Neural progenitor cell (in vitro differentiated cells): ENCODE measurements at regions not wholly inside any gene's neighbourhood (a gene's known extent, or its start where the extent isn't known, plus 50 kb on each side); places are given as distances from the start of the nearest gene placed in this dataset.

Experiments
- DNase-seq: peaks from one replicate; pipeline ENCODE4 v3.0.0-alpha.2; 2016; ENCODE audit warnings: low spot score
- H2AFZ ChIP-seq: fragments of 200-600 bp; sonication (generic); replicated peaks from 2 replicates; pipeline ENCODE4 v1.6.1; 2016; ENCODE audit warnings: antibody characterized with exemption
- H3F3A ChIP-seq: fragments of 200-600 bp; sonication (generic); 2 replicates; pipeline ENCODE4 v1.6.1; 2016; ENCODE audit warnings: antibody characterized with exemption, low read depth
- H3K27ac ChIP-seq: fragments of 200-600 bp; sonication (generic); 2 replicates; pipeline ENCODE4 v1.5.1; 2016; ENCODE audit warnings: mild to moderate bottlenecking
- H3K27me3 ChIP-seq: fragments of 200-600 bp; sonication (generic); 2 replicates; pipeline ENCODE4 v1.6.1; 2016; ENCODE audit warnings: mild to moderate bottlenecking, moderate library complexity
- H3K36me3 ChIP-seq: fragments of 200-600 bp; sonication (generic); 2 replicates; pipeline ENCODE4 v1.5.1; 2016
- H3K4me1 ChIP-seq: fragments of 200-600 bp; sonication (generic); 2 replicates; pipeline ENCODE4 v1.6.1; 2016; ENCODE audit warnings: mixed run types
- H3K4me2 ChIP-seq: fragments of 200-600 bp; sonication (generic); 2 replicates; pipeline ENCODE4 v1.6.1; 2016
- H3K4me3 ChIP-seq: fragments of 200-600 bp; sonication (generic); 2 replicates; pipeline ENCODE4 v1.5.1; 2016
- H3K79me2 ChIP-seq: fragments of 200-600 bp; sonication (generic); 2 replicates; pipeline ENCODE4 v1.6.1; 2016; ENCODE audit warnings: low read depth
- H3K9ac ChIP-seq: fragments of 200-600 bp; sonication (generic); 2 replicates; pipeline ENCODE4 v1.6.1; 2016
- H3K9me3 ChIP-seq: fragments of 200-600 bp; sonication (generic); 2 replicates; pipeline ENCODE4 v1.5.1; 2016; ENCODE audit warnings: low read depth
- H4K20me1 ChIP-seq: fragments of 200-600 bp; sonication (generic); 2 replicates; pipeline ENCODE4 v1.6.1; 2016; ENCODE audit warnings: low read depth
- H3K27ac Mint-ChIP-seq: 3 replicates; pipeline ENCODE4 v1.8.0; 2021; ENCODE audit warnings: mixed read lengths
- H3K27me3 Mint-ChIP-seq: 2 replicates; pipeline ENCODE4 v1.8.0; 2022; ENCODE audit warnings: low read depth, mild to moderate bottlenecking, inconsistent platforms, moderate library complexity, mixed read lengths; ENCODE audit not compliant: insufficient read depth
- H3K36me3 Mint-ChIP-seq: 3 replicates; pipeline ENCODE4 v1.8.0; 2021; ENCODE audit warnings: mixed read lengths
- H3K4me1 Mint-ChIP-seq: 3 replicates; pipeline ENCODE4 v1.8.0; 2021; ENCODE audit warnings: mixed read lengths
- H3K4me3 Mint-ChIP-seq: 3 replicates; pipeline ENCODE4 v1.8.0; 2021; ENCODE audit warnings: mild to moderate bottlenecking, moderate library complexity, mixed read lengths
- H3K9me3 Mint-ChIP-seq: 3 replicates; pipeline ENCODE4 v1.8.0; 2020; ENCODE audit warnings: mixed read lengths
- EZH2 ChIP-seq: fragments of 200-600 bp; sonication (generic); IDR thresholded peaks from 2 replicates; pipeline ENCODE4 v1.6.1; 2017; ENCODE audit warnings: antibody characterized with exemption, mild to moderate bottlenecking, moderate library complexity
- EZH2phosphoT487 ChIP-seq: fragments of 200-600 bp; sonication (generic); IDR thresholded peaks from 2 replicates; pipeline ENCODE4 v1.6.1; 2017; ENCODE audit warnings: antibody characterized with exemption
- TF ChIP-seq, protein P1 (sequence below): fragments of 200-600 bp; sonication (generic); IDR thresholded peaks from 2 replicates; pipeline ENCODE4 v1.5.1; 2017; ENCODE audit warnings: antibody characterized with exemption, mild to moderate bottlenecking

DNA sequence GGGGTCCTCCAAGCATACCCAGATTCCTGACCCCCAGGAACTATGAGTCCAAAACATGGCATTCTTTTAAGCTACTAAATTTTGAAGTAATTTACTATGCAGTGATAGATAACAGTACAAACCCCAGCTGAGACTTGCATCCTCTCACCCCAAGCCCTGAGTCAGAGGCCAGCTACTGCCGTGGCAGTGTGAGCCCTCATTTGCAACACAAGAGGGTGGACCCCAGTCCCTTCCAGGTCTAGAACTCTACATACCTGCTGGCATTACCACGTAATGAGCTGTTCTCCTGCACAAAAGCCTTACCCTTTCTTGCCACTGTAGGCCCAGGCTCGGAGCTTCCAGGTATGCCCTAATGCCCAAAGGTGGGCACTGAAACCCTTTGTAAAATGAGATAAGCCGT, 108.6 kb upstream of the ERCC6L2 start:
- H3K79me2 ChIP-seq = no peaks in the 10 kb centered on the region
- H3K27ac Mint-ChIP-seq = no peak overlapping the region
- no peaks in the 10 kb centered on the region for H3K36me3 Mint-ChIP-seq
- H3K9me3 Mint-ChIP-seq = no peaks in the 10 kb centered on the region
- DNase-seq = no peak
- no peak overlapping the region for H3K4me3 Mint-ChIP-seq
- H3K4me2 ChIP-seq = no peak overlapping the region
- no peak overlapping the region for H3K9ac ChIP-seq
- no peak overlapping the region for H3K27ac ChIP-seq
- peaks cover 39% of the 10 kb centered on the region for H3K4me1 Mint-ChIP-seq
- peaks cover 36% of the 10 kb centered on the region for H3K4me1 ChIP-seq
- peaks cover 26% of the 10 kb centered on the region for H3F3A ChIP-seq
- H2AFZ ChIP-seq = no peak overlapping the region
- peaks cover 6% of the 10 kb centered on the region for H3K27me3 ChIP-seq
- no peak overlapping the region for H3K4me3 ChIP-seq
- H3K9me3 ChIP-seq = no peaks in the 10 kb centered on the region
- peaks cover 6% of the 10 kb centered on the region for H4K20me1 ChIP-seq
- TF ChIP-seq EZH2phosphoT487 (no peak), EZH2 (no peak)
- TF ChIP-seq, protein P1, sequence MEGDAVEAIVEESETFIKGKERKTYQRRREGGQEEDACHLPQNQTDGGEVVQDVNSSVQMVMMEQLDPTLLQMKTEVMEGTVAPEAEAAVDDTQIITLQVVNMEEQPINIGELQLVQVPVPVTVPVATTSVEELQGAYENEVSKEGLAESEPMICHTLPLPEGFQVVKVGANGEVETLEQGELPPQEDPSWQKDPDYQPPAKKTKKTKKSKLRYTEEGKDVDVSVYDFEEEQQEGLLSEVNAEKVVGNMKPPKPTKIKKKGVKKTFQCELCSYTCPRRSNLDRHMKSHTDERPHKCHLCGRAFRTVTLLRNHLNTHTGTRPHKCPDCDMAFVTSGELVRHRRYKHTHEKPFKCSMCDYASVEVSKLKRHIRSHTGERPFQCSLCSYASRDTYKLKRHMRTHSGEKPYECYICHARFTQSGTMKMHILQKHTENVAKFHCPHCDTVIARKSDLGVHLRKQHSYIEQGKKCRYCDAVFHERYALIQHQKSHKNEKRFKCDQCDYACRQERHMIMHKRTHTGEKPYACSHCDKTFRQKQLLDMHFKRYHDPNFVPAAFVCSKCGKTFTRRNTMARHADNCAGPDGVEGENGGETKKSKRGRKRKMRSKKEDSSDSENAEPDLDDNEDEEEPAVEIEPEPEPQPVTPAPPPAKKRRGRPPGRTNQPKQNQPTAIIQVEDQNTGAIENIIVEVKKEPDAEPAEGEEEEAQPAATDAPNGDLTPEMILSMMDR = no peak
- peaks cover 24% of the 10 kb centered on the region for H3K27me3 Mint-ChIP-seq
- no peaks in the 10 kb centered on the region for H3K36me3 ChIP-seq

DNA sequence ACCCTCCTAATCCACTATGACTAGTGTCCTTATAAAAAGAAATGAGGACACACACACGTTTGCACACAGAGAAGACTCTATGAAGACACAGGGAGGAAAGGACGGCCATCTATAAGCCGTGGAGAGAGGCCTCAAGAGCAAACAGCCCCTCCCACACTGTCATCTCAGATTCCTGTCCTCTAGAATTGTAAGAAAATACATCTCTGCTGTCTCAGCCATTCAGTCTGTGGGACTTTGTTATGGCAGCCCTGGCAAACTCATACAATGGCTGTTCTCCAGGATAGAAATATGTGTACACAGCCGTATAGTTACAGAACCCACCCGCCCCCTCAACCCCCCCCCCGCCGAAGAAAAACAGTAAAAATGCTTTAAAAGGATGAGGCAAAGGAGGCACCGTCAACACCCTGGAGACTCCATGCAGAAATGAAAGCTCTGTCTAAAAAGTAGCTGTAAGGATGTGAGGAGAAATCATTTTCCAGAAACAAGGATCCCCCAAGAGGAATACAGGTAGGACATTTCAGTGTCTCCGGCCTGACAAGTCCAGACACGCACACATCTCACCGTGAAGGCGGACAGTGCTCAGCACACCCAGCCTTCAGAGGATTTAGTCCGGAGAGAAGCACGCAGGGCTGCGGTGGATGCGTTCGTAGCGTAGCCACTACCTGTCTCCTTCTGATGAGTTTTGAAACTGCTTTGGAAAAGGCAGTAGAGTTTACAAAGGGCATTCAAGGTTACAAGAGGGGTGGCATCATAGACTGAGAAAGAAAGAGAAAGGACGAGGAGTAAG, 110.8 kb upstream of the ERCC6L2 start:
- peaks cover 25% of the 10 kb centered on the region for H3K4me1 ChIP-seq
- DNase-seq = no peak
- H3K9ac ChIP-seq = no peak overlapping the region
- no peaks in the 10 kb centered on the region for H4K20me1 ChIP-seq
- no peak overlapping the region for H3K4me3 Mint-ChIP-seq
- H3K4me2 ChIP-seq = no peak overlapping the region
- H3K36me3 Mint-ChIP-seq = no peaks in the 10 kb centered on the region
- H2AFZ ChIP-seq = no peak overlapping the region
- H3K27ac Mint-ChIP-seq = peak overlapping the region; percentile 96
- no peaks in the 10 kb centered on the region for H3K79me2 ChIP-seq
- no peaks in the 10 kb centered on the region for H3K9me3 Mint-ChIP-seq
- H3K27me3 Mint-ChIP-seq = peaks cover 12% of the 10 kb centered on the region
- H3K9me3 ChIP-seq = no peaks in the 10 kb centered on the region
- H3K4me3 ChIP-seq = no peak overlapping the region
- TF ChIP-seq, protein P1 = no peak
- TF ChIP-seq EZH2phosphoT487 (no peak), EZH2 (no peak)
- peaks cover 30% of the 10 kb centered on the region for H3K4me1 Mint-ChIP-seq
- no peaks in the 10 kb centered on the region for H3K36me3 ChIP-seq
- no peak overlapping the region for H3K27ac ChIP-seq
- H3K27me3 ChIP-seq = peaks cover 2% of the 10 kb centered on the region
- H3F3A ChIP-seq = peaks cover 5% of the 10 kb centered on the region

DNA sequence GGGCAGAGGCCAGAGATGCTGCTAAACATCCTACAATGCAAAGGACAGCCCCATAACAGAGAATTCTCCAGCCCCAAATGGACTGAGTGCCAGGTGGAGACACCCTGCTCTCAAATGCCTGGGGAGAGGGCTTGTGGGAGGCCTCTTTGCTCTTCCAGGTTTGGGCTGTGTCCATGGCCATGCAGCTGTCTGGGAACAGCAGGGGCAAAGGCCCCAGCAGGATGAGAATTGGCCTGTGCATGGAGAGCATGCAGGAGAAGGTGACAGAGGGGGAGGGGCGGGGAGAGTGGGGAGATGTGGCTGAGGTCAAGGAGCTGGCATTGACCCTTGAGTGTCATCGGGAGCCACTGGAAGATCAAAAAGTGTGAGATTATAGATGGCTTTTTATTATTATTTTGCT, 111.5 kb upstream of the ERCC6L2 start:
- no peak for DNase-seq
- Mint-ChIP-seq H3K27ac (no peak overlapping the region), H3K27me3 (peaks cover 6% of the 10 kb centered on the region), H3K9me3 (no peaks in the 10 kb centered on the region), H3K4me3 (no peak overlapping the region), H3K36me3 (no peaks in the 10 kb centered on the region), H3K4me1 (peaks cover 33% of the 10 kb centered on the region)
- Histone ChIP-seq H3F3A (peaks cover 5% of the 10 kb centered on the region), H3K4me3 (no peak overlapping the region), H3K36me3 (no peaks in the 10 kb centered on the region), H3K4me1 (peaks cover 25% of the 10 kb centered on the region), H3K27ac (no peak overlapping the region), H3K9ac (no peak overlapping the region), H4K20me1 (no peaks in the 10 kb centered on the region), H3K4me2 (no peak overlapping the region), H3K9me3 (no peaks in the 10 kb centered on the region), H3K79me2 (no peaks in the 10 kb centered on the region), H2AFZ (no peak overlapping the region), H3K27me3 (no peaks in the 10 kb centered on the region)
- TF ChIP-seq, protein P1 = no peak
- TF ChIP-seq EZH2phosphoT487 (no peak), EZH2 (no peak)
